ENCODE measurements at regions not wholly inside any gene's neighbourhood (a gene's known extent, or its start where the extent isn't known, plus 50 kb on each side); places are given as distances from the start of the nearest gene placed in this dataset.

DNA sequence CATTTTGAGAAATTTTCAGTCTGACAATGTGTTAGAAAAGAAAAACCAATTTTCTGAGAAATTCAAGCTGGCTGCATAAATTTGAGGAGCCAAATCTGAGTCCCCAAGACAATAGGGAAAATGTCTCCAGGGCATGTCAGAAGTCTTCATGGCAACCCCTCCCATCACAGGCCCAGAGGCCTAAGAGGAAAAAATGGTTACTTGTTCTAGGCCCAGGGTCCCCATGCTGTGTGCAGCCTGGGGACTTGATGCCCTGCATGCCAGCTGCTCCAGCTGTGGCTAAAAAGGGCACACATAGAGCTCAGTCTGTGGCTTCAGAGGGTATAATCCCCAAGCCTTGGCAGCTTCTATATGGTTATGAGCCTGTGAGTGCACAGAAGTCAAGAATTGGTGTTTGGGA lies 464.6 kb downstream of the CCER1 start:
- Histone ChIP-seq H3K27ac (no peak overlapping the region), H3K4me1 (no peaks in the 10 kb centered on the region), H3K36me3 (no peaks in the 10 kb centered on the region), H3K4me3 (no peak overlapping the region), H3K9me3 (peaks cover 0 to 3% of the 10 kb centered on the region in 2 donors), H3K27me3 (no peaks in the 10 kb centered on the region)
- intact Hi-C loops (cut with DNase I; ENCODE audit: low total_unique reads) (no loop called here), in situ Hi-C loops (cut with MboI; ENCODE audit: low pct_ligation_motif_present in 1 of 4, low pct_unique_long_range_greater_than_20kb in 1 of 4, low sequenced_read_pairs in 3 of 4) (no loop called here)
- DNase-seq: no peak
- TF ChIP-seq, protein P1, sequence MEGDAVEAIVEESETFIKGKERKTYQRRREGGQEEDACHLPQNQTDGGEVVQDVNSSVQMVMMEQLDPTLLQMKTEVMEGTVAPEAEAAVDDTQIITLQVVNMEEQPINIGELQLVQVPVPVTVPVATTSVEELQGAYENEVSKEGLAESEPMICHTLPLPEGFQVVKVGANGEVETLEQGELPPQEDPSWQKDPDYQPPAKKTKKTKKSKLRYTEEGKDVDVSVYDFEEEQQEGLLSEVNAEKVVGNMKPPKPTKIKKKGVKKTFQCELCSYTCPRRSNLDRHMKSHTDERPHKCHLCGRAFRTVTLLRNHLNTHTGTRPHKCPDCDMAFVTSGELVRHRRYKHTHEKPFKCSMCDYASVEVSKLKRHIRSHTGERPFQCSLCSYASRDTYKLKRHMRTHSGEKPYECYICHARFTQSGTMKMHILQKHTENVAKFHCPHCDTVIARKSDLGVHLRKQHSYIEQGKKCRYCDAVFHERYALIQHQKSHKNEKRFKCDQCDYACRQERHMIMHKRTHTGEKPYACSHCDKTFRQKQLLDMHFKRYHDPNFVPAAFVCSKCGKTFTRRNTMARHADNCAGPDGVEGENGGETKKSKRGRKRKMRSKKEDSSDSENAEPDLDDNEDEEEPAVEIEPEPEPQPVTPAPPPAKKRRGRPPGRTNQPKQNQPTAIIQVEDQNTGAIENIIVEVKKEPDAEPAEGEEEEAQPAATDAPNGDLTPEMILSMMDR (IDR thresholded peaks at IDR 0.05): no peak
- TF ChIP-seq POLR2AphosphoS5 (IDR thresholded peaks at IDR 0.05): no peak
- TF ChIP-seq POLR2A (IDR thresholded peaks at IDR 0.05): no peak
- no peak for TF ChIP-seq EP300 (IDR thresholded peaks at IDR 0.05; ENCODE audit: low read depth)

DNA sequence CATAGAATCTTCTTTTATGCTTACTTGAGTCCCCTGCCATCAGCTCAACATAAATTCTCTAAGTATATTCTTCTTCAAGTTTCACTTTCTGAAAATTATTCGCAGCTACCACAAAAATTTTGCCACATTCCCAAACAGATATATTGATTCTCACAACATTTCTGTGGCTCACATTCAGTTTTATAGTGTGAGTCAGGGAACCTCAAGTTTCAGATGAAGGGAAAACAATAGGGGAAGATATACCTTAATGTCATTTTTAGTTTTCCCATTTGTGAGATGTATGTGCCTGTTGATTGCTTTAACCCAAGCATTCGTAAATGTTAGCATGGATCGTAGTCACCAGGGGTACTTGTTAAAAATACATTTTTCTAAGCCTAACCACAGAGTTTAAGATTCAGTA lies 465.8 kb downstream of the CCER1 start:
- 76 to 100% methylated on average over 3 of the region's 3 CpGs for WGBS, 2 donors (ENCODE audit: low coverage in 1 of 2)
- Histone ChIP-seq H3K9me3 (peaks cover 0 to 3% of the 10 kb centered on the region in 2 donors), H3K4me3 (no peak overlapping the region), H3K27me3 (no peaks in the 10 kb centered on the region), H3K27ac (no peak overlapping the region), H3K4me1 (no peaks in the 10 kb centered on the region), H3K36me3 (no peaks in the 10 kb centered on the region)
- DNase-seq: no peak
- TF ChIP-seq, protein P1 (IDR thresholded peaks at IDR 0.05): no peak
- TF ChIP-seq POLR2A (IDR thresholded peaks at IDR 0.05) (no peak), POLR2AphosphoS5 (IDR thresholded peaks at IDR 0.05) (no peak), EP300 (IDR thresholded peaks at IDR 0.05; ENCODE audit: low read depth) (no peak)
- intact Hi-C loops (cut with DNase I; ENCODE audit: low total_unique reads): no loop called here
- in situ Hi-C loops (cut with MboI; ENCODE audit: low pct_ligation_motif_present in 1 of 4, low pct_unique_long_range_greater_than_20kb in 1 of 4, low sequenced_read_pairs in 3 of 4): no loop called here

DNA sequence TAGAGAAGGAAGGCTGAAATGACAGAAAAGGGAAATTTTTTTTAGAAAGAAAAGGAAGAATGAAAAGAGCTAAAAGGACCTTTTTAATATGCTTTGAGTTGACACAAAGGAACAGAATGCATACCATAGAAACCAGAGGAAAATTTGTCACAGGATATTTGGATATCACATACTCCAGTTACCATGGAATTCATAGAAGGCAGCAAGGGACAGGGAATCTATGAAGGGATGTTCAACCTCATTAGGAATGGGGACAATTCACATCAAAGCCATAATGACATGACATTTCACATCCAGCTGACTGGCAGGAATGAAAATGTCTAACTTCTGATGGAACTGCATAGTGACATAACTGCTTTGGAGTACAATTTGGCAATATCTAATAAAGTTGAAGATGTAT lies 469.4 kb downstream of the CCER1 start:
- Histone ChIP-seq H3K9me3 (peaks cover 0 to 3% of the 10 kb centered on the region in 2 donors), H3K36me3 (no peaks in the 10 kb centered on the region), H3K4me1 (no peaks in the 10 kb centered on the region), H3K27ac (no peak overlapping the region), H3K4me3 (no peak overlapping the region), H3K27me3 (no peaks in the 10 kb centered on the region)
- intact Hi-C loops (cut with DNase I; ENCODE audit: low total_unique reads) (no loop called here), in situ Hi-C loops (cut with MboI; ENCODE audit: low pct_ligation_motif_present in 1 of 4, low pct_unique_long_range_greater_than_20kb in 1 of 4, low sequenced_read_pairs in 3 of 4) (no loop called here)
- TF ChIP-seq, protein P1 (IDR thresholded peaks at IDR 0.05): no peak
- TF ChIP-seq EP300 (IDR thresholded peaks at IDR 0.05; ENCODE audit: low read depth) (no peak), POLR2A (IDR thresholded peaks at IDR 0.05) (no peak), POLR2AphosphoS5 (IDR thresholded peaks at IDR 0.05) (no peak)
- no peak for DNase-seq

DNA sequence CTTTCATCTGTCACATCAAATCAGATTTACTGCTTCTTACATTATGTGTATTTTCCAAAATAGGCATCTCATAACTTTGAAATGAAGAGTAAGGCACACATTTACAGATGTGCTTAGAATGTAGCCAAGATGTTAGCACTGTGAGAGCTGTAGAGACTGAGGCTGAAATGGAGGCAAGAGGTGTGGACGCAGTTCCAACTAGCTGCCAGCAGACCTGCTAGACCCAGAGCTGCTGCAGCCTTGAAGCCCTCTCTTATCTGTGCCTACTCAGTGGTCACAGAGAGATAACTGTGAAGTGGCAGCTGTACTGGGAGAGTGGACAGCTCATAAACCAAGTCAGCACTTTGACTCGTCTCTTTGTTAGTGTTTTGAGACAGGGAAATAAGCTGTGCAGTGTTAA lies 470.9 kb downstream of the CCER1 start:
- intact Hi-C loops (cut with DNase I; ENCODE audit: low total_unique reads): no loop called here

More for the DNA sequence above, 470.9 kb downstream of the CCER1 start:
- Histone ChIP-seq H3K36me3 (no peaks in the 10 kb centered on the region), H3K4me1 (no peaks in the 10 kb centered on the region), H3K9me3 (no peaks in the 10 kb centered on the region), H3K4me3 (no peak overlapping the region), H3K27me3 (no peaks in the 10 kb centered on the region), H3K27ac (no peak overlapping the region)
- in situ Hi-C loops (cut with MboI; ENCODE audit: low pct_ligation_motif_present in 1 of 4, low pct_unique_long_range_greater_than_20kb in 1 of 4, low sequenced_read_pairs in 3 of 4): no loop called here
- DNase-seq: no peak
- TF ChIP-seq EP300 (IDR thresholded peaks at IDR 0.05; ENCODE audit: low read depth): no peak
- TF ChIP-seq, protein P1 (IDR thresholded peaks at IDR 0.05): no peak
- no peak for TF ChIP-seq POLR2A (IDR thresholded peaks at IDR 0.05)
- no peak for TF ChIP-seq POLR2AphosphoS5 (IDR thresholded peaks at IDR 0.05)
- 69 to 100% methylated on average over 1 to 2 of the region's 2 CpGs for WGBS, 2 donors (ENCODE audit: low coverage in 1 of 2)

Measured in transverse colon (tissue), 4 donors.